ENCODE measurements at regions not wholly inside any gene's neighbourhood (a gene's known extent, or its start where the extent isn't known, plus 50 kb on each side); places are given as distances from the start of the nearest gene placed in this dataset.

- no peak overlapping the region for H3K4me3 ChIP-seq
- no peak for DNase-seq (ENCODE audit: extremely low spot score)
- TF ChIP-seq POLR2AphosphoS5 (IDR thresholded peaks at IDR 0.05), result no peak
- no peak for TF ChIP-seq EP300 (IDR thresholded peaks at IDR 0.05)
- no peak for TF ChIP-seq CTCF (IDR thresholded peaks at IDR 0.05)
- no peak for TF ChIP-seq POLR2A (IDR thresholded peaks at IDR 0.05; ENCODE audit: low read depth)
- H3K36me3 ChIP-seq, result no peaks in the 10 kb centered on the region
- no peaks in the 10 kb centered on the region for H3K4me1 ChIP-seq
- no peaks in the 10 kb centered on the region for H3K9me3 ChIP-seq
- H3K27ac ChIP-seq (replicated peaks in 1 of 4), result no peak overlapping the region
- WGBS, result 75% methylated on average over 1 of the region's 1 CpG
- no peaks in the 10 kb centered on the region for H3K27me3 ChIP-seq
- intact Hi-C loops (cut with DNase I), result no loop called here
These were observed 521.1 kb downstream of the ADGRL2 start for GRCh38 chr1:82321794-82322193.

- TF ChIP-seq CTCF (IDR thresholded peaks at IDR 0.05), result no peak
- TF ChIP-seq EP300 (IDR thresholded peaks at IDR 0.05), result no peak
- no peak for TF ChIP-seq POLR2AphosphoS5 (IDR thresholded peaks at IDR 0.05)
- no peak for TF ChIP-seq POLR2A (IDR thresholded peaks at IDR 0.05; ENCODE audit: low read depth)
- Histone ChIP-seq H3K4me3 (no peak overlapping the region), H3K36me3 (no peaks in the 10 kb centered on the region), H3K4me1 (no peaks in the 10 kb centered on the region), H3K27me3 (no peaks in the 10 kb centered on the region), H3K9me3 (no peaks in the 10 kb centered on the region), H3K27ac (replicated peaks in 1 of 4) (no peak overlapping the region)
- intact Hi-C loops (cut with DNase I), result no loop called here
- no peak for DNase-seq (ENCODE audit: extremely low spot score)
These were observed 518.8 kb downstream of the ADGRL2 start for GRCh38 chr1:82319546-82319945.

GRCh38 chr1:82318921-82319320 lies 518.2 kb downstream of the ADGRL2 start:
- Histone ChIP-seq H3K36me3 (no peaks in the 10 kb centered on the region), H3K4me3 (no peak overlapping the region), H3K4me1 (no peaks in the 10 kb centered on the region), H3K27me3 (no peaks in the 10 kb centered on the region), H3K27ac (replicated peaks in 1 of 4) (no peak overlapping the region), H3K9me3 (no peaks in the 10 kb centered on the region)
- TF ChIP-seq POLR2A (IDR thresholded peaks at IDR 0.05; ENCODE audit: low read depth), result no peak
- TF ChIP-seq CTCF (IDR thresholded peaks at IDR 0.05), result no peak
- TF ChIP-seq POLR2AphosphoS5 (IDR thresholded peaks at IDR 0.05), result no peak
- TF ChIP-seq EP300 (IDR thresholded peaks at IDR 0.05), result no peak
- 91% methylated on average over 2 of the region's 2 CpGs for WGBS
- DNase-seq (ENCODE audit: extremely low spot score), result no peak
- intact Hi-C loops (cut with DNase I), result no loop called here

- H3K27me3 ChIP-seq, result no peaks in the 10 kb centered on the region
- H3K4me3 ChIP-seq, result no peak overlapping the region
- H3K36me3 ChIP-seq, result no peaks in the 10 kb centered on the region
- H3K27ac ChIP-seq (replicated peaks in 1 of 4), result no peak overlapping the region
- H3K4me1 ChIP-seq, result no peaks in the 10 kb centered on the region
- TF ChIP-seq POLR2A (IDR thresholded peaks at IDR 0.05; ENCODE audit: low read depth) (no peak), EP300 (IDR thresholded peaks at IDR 0.05) (no peak), CTCF (IDR thresholded peaks at IDR 0.05) (no peak), POLR2AphosphoS5 (IDR thresholded peaks at IDR 0.05) (no peak)
- intact Hi-C loops (cut with DNase I), result no loop called here
- no peak for DNase-seq (ENCODE audit: extremely low spot score)
- H3K9me3 ChIP-seq, result no peaks in the 10 kb centered on the region
These were observed 517.5 kb downstream of the ADGRL2 start for GRCh38 chr1:82318265-82318664.

- no peaks in the 10 kb centered on the region for H3K4me1 ChIP-seq
- no peak for DNase-seq (ENCODE audit: extremely low spot score)
- H3K4me3 ChIP-seq, result no peak overlapping the region
- no peak overlapping the region for H3K27ac ChIP-seq (replicated peaks in 1 of 4)
- intact Hi-C loops (cut with DNase I), result no loop called here
- WGBS, result 100% methylated on average over 1 of the region's 1 CpG
- no peaks in the 10 kb centered on the region for H3K27me3 ChIP-seq
- H3K36me3 ChIP-seq, result no peaks in the 10 kb centered on the region
- H3K9me3 ChIP-seq, result no peaks in the 10 kb centered on the region
- no peak for TF ChIP-seq CTCF (IDR thresholded peaks at IDR 0.05)
These were observed 516.9 kb downstream of the ADGRL2 start for GRCh38 chr1:82317671-82318070.
